Gastroesophageal sphincter (tissue), 4 donors: ENCODE measurements at regions not wholly inside any gene's neighbourhood (a gene's known extent, or its start where the extent isn't known, plus 50 kb on each side); places are given as distances from the start of the nearest gene placed in this dataset.

Experiments used
- ATAC-seq: fragments of 150-250 bp; one replicate; pipeline ENCODE4 v1.9.1; 2016; ENCODE audit warnings: mild to moderate bottlenecking, moderate library complexity
- H3K27ac ChIP-seq, 4 donors: fragments of 200-600 bp; sonication (generic) in 3 of 4; 1 replicate in 3 of 4; 2 replicates in 1 of 4; pipeline ENCODE4 v1.5.1; 2016 to 2019
- H3K27me3 ChIP-seq: fragments of 200-600 bp; sonication (generic); one replicate; pipeline ENCODE4 v1.5.1; 2019
- H3K36me3 ChIP-seq, 2 donors: fragments of 200-600 bp; sonication (generic); one replicate each; pipeline ENCODE4 v1.5.1; 2019; ENCODE audit warnings: control low read depth in 1 of 2
- H3K4me1 ChIP-seq, 3 donors: fragments of 200-600 bp; sonication (generic); 1 replicate in 2 of 3; 2 replicates in 1 of 3; pipeline ENCODE4 v1.5.1; 2016 to 2019; ENCODE audit warnings: control low read depth in 2 of 3
- H3K4me3 ChIP-seq, 2 donors: fragments of 200-600 bp; sonication (generic); one replicate each; pipeline ENCODE4 v1.5.1; 2019; ENCODE audit warnings: mild to moderate bottlenecking in 1 of 2, moderate library complexity in 1 of 2
- H3K9me3 ChIP-seq, 3 donors: fragments of 200-600 bp; sonication (generic); one replicate each; pipeline ENCODE4 v1.5.1; 2017 to 2019; ENCODE audit warnings: control low read depth in 2 of 3
- CTCF ChIP-seq, 4 experiments: fragments of 200-600 bp in 2 of 4; fragments of 450-650 bp in 2 of 4; sonication (generic) in 1 of 4; IDR thresholded peaks; one replicate each; pipeline ENCODE4 v1.5.1; 2017 to 2019; ENCODE audit warnings: antibody characterized with exemption in 4 of 4, mild to moderate bottlenecking in 2 of 4, moderate library complexity in 2 of 4
- EP300 ChIP-seq: sonication (generic); formaldehyde crosslinking; IDR thresholded peaks from one replicate; pipeline ENCODE4 v1.6.1; 2017; ENCODE audit warnings: antibody characterized with exemption, mild to moderate bottlenecking
- POLR2A ChIP-seq, 2 donors: fragments of 450-650 bp; IDR thresholded peaks; one replicate each; pipeline ENCODE4 v1.6.1; 2017; ENCODE audit warnings: antibody characterized with exemption in 2 of 2, mild to moderate bottlenecking in 2 of 2, moderate library complexity in 1 of 2
- POLR2AphosphoS5 ChIP-seq: sonication (generic); formaldehyde crosslinking; IDR thresholded peaks from one replicate; pipeline ENCODE4 v1.6.1; 2017; ENCODE audit warnings: antibody characterized with exemption
- WGBS, 2 donors: methylation state at CpG; one replicate each; pipeline ENCODE4 v1.1.5; 2018; ENCODE audit warnings: low coverage in 1 of 2; 5-methylcytosine and 5-hydroxymethylcytosine counted together

GRCh38 chrX:7582191-7582590 is 260.8 kb upstream of the VCX start:
- ATAC-seq: no peak
- Histone ChIP-seq H3K27me3 (no peaks in the 10 kb centered on the region), H3K9me3 (no peaks in the 10 kb centered on the region), H3K4me3 (no peak overlapping the region), H3K27ac (no peak overlapping the region), H3K4me1 (no peaks in the 10 kb centered on the region), H3K36me3 (no peaks in the 10 kb centered on the region)
- 44 to 49% methylated on average over 3 to 4 of the region's 4 CpGs for WGBS, 2 donors
- TF ChIP-seq POLR2AphosphoS5 (no peak), POLR2A (IDR thresholded peaks at IDR 0.05) (no peak), CTCF (IDR thresholded peaks at IDR 0.05) (no peak), EP300 (no peak)

- no peak for ATAC-seq
- H3K27ac ChIP-seq: no peak overlapping the region
- no peaks in the 10 kb centered on the region for H3K27me3 ChIP-seq
- WGBS, 2 donors: 82% methylated on average over 2 of the region's 2 CpGs; no CpG with 5 or more reads in 1 of the 2 donors
- H3K4me1 ChIP-seq: no peaks in the 10 kb centered on the region
- no peaks in the 10 kb centered on the region for H3K36me3 ChIP-seq
- H3K4me3 ChIP-seq: no peak overlapping the region
- TF ChIP-seq POLR2AphosphoS5 (no peak), POLR2A (IDR thresholded peaks at IDR 0.05) (no peak), CTCF (IDR thresholded peaks at IDR 0.05) (no peak), EP300 (no peak)
- H3K9me3 ChIP-seq: no peaks in the 10 kb centered on the region
These were observed 262.8 kb upstream of the VCX start for GRCh38 chrX:7580127-7580526.

- H3K36me3 ChIP-seq: no peaks in the 10 kb centered on the region
- 0 to 4% methylated on average over 3 of the region's 3 CpGs for whole genome bisulfite sequencing, 2 donors
- H3K9me3 ChIP-seq: no peaks in the 10 kb centered on the region
- H3K4me1 ChIP-seq: no peaks in the 10 kb centered on the region
- H3K27ac ChIP-seq: no peak overlapping the region
- TF ChIP-seq EP300 (no peak), CTCF (IDR thresholded peaks at IDR 0.05) (no peak), POLR2AphosphoS5 (no peak), POLR2A (IDR thresholded peaks at IDR 0.05) (no peak)
- no peak for ATAC-seq
- no peaks in the 10 kb centered on the region for H3K27me3 ChIP-seq
- H3K4me3 ChIP-seq: no peak overlapping the region
These were observed 268.6 kb upstream of the VCX start for GRCh38 chrX:7574325-7574724.

GRCh38 chrX:7570432-7571029 is 272.4 kb upstream of the VCX start:
- no peaks in the 10 kb centered on the region for H3K9me3 ChIP-seq
- no peaks in the 10 kb centered on the region for H3K27me3 ChIP-seq
- no peaks in the 10 kb centered on the region for H3K36me3 ChIP-seq
- H3K4me3 ChIP-seq: no peak overlapping the region
- no peak overlapping the region for H3K27ac ChIP-seq
- WGBS, 2 donors: 68 to 70% methylated on average over 2 to 9 of the region's 9 CpGs
- no peaks in the 10 kb centered on the region for H3K4me1 ChIP-seq
- no peak for ATAC-seq
- no peak for TF ChIP-seq EP300
- no peak for TF ChIP-seq CTCF (IDR thresholded peaks at IDR 0.05)
- TF ChIP-seq POLR2A (IDR thresholded peaks at IDR 0.05): no peak
- TF ChIP-seq POLR2AphosphoS5: no peak

GRCh38 chrX:7568597-7568996 is 274.4 kb upstream of the VCX start:
- 76 to 77% methylated on average over 4 of the region's 4 CpGs for WGBS, 2 donors
- TF ChIP-seq POLR2AphosphoS5: no peak
- no peak for TF ChIP-seq POLR2A (IDR thresholded peaks at IDR 0.05)
- no peak for TF ChIP-seq CTCF (IDR thresholded peaks at IDR 0.05)
- TF ChIP-seq EP300: no peak

More at GRCh38 chrX:7568597-7568996, 274.4 kb upstream of the VCX start:
- H3K9me3 ChIP-seq: no peaks in the 10 kb centered on the region
- H3K27me3 ChIP-seq: no peaks in the 10 kb centered on the region
- no peaks in the 10 kb centered on the region for H3K4me1 ChIP-seq
- ATAC-seq: no peak
- H3K4me3 ChIP-seq: no peak overlapping the region
- no peaks in the 10 kb centered on the region for H3K36me3 ChIP-seq
- H3K27ac ChIP-seq: no peak overlapping the region
